ENCODE measurements at regions not wholly inside any gene's neighbourhood (a gene's known extent, or its start where the extent isn't known, plus 50 kb on each side); places are given as distances from the start of the nearest gene placed in this dataset.
A peak's percentile ranks its signal among the peaks of the same experiment; 100 is the strongest.

GRCh38 chr10:21100190-21100589 is 203.1 kb upstream of the NEBL start:
- DNase-seq (ENCODE audit: low read depth), result no peak
- no peak overlapping the region for H3K4me3 ChIP-seq (ENCODE audit: low read length)
- TF ChIP-seq CTCF (conservative IDR thresholded peaks at IDR 0.05; ENCODE audit: low read depth, low read length), result no peak

- no peak for TF ChIP-seq CTCF (conservative IDR thresholded peaks at IDR 0.05; ENCODE audit: low read depth, low read length)
- no peak for DNase-seq (ENCODE audit: low read depth)
- H3K4me3 ChIP-seq (ENCODE audit: low read length), result no peak overlapping the region
Observed at GRCh38 chr10:21099291-21100062, 202.4 kb upstream of the NEBL start.

DNA sequence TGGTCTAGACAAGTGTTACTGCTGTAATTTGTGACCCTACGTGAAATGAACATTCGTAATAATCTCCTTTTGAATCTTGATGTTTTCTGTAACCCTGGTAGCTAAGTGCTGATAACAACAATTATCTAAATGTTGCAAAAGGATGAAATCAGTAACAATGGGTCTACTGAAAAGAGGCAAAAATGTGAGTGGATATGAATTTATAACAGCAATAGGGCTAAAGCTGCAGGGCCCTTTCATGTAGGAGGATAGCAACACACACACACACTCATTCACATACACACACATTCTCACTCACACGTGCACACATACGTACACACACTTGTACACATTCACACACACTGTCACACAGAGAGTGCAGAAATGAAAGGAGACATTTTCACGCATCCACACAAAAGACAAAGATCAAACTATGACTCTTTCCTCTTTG is 200.8 kb upstream of the NEBL start:
- no peak for TF ChIP-seq CTCF (conservative IDR thresholded peaks at IDR 0.05; ENCODE audit: low read depth, low read length)
- no peak overlapping the region for H3K4me3 ChIP-seq (ENCODE audit: low read length)
- no peak for DNase-seq (ENCODE audit: low read depth)

- H3K4me3 ChIP-seq (ENCODE audit: low read length), result no peak overlapping the region
- TF ChIP-seq CTCF (conservative IDR thresholded peaks at IDR 0.05; ENCODE audit: low read depth, low read length), result no peak
- DNase-seq (ENCODE audit: low read depth), result peak; percentile 60
Observed at GRCh38 chr10:21095494-21096055, 198.5 kb upstream of the NEBL start.

- TF ChIP-seq CTCF (conservative IDR thresholded peaks at IDR 0.05; ENCODE audit: low read depth, low read length), result no peak
- H3K4me3 ChIP-seq (ENCODE audit: low read length), result no peak overlapping the region
- DNase-seq (ENCODE audit: low read depth), result no peak
Observed at GRCh38 chr10:21095073-21095472, 198.0 kb upstream of the NEBL start.

- no peak overlapping the region for H3K4me3 ChIP-seq (ENCODE audit: low read length)
- no peak for TF ChIP-seq CTCF (conservative IDR thresholded peaks at IDR 0.05; ENCODE audit: low read depth, low read length)
- peak; percentile 98 for DNase-seq (ENCODE audit: low read depth)
Observed at GRCh38 chr10:21092683-21093524, 195.8 kb upstream of the NEBL start.

All from retinal pigment epithelial cell (primary cell).